Stimulated activated CD8-positive, alpha-beta memory T cell treated with anti-CD3 and anti-CD28 coated beads, Interleukin-4, amount 100 ng/mL, for 48 hours (primary cell): ENCODE measurements at regions not wholly inside any gene's neighbourhood (a gene's known extent, or its start where the extent isn't known, plus 50 kb on each side); places are given as distances from the start of the nearest gene placed in this dataset.
"Not testable (repeated sequence)": the region's sequence is repeated elsewhere in the genome, so short reads cannot be mapped to it uniquely, and the experiment has no call there.

Source experiments
- DNase-seq: peaks from one replicate; pipeline ENCODE4 v3.0.0-alpha.2; 2020

DNA sequence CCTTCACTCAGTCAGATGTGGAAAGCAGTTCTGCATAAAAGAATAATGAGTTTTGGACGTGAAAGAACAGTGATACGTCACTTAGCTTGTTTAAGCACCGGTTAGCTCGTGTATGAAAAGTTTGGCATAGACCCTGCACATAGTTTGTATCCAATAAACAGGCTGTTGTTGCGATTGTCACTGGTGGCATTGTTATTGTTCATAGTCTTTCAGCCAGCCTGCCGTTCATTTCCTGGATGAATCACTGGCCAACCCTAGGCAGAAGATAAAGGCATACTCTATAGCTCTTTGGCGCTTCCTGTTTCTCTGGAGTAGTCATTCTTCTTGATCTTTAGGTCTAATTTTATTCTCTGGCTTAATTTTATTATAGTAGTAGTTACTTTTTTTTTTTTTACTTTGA lies 57.8 kb upstream of the ANKRD30A start:
- no peak for DNase-seq

DNA sequence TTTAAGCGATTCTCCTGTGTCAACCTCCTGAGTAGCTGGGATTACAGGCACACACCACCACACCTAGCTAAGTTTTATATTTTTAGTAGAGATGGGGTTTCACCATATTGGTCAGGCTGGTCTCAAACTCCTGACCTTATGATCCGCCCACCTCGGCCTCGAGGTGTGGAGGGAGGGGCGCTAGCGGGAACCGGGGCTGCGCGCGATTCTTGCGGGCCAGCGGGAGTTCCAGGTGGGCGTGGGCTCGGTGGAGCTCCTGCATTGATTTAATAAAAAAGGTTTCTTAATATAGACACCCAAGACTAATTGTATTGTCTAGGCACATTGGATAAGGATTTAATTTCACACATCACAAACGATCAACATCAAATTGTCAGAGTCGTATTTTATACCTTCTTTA lies 63.1 kb upstream of the ANKRD30A start:
- not testable (repeated sequence) for DNase-seq

DNA sequence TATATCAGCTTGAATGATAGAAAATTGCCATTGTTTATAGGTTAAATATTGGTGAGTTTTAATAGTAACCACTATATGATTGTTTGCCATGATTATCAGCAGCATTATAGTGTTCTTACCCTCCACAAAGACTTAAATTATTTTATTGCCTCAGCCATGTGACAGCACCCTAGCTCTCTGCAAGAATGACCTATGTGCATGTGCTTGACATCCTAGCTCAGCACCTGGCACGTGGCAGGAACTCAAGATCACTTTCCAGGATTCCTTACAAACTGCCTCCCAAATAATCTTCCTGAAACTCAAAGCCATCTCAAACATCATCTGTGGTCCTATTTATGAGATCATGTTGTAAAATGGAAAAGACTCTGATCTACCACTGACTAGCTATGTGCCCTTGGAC lies 68.1 kb upstream of the ANKRD30A start:
- no peak for DNase-seq

DNA sequence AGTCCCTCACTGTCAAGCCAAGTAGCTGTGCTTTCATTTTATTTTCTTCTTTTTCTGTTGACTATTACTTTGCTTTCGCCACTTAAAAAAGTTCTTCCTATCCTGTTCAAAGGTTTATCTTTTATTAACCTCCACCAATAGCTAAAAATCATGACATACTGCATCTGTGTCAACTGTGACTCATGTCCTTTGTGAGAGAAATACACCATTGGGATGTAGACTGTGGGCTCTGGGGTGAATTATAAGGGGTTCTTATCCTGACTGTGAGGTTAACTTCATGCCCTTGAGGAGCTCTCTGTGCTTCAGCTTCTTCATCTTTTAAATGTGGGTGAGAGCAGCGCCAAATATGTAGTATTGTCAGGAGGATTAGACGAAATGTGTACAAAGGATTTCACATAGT lies 71.9 kb upstream of the ANKRD30A start:
- no peak for DNase-seq

DNA sequence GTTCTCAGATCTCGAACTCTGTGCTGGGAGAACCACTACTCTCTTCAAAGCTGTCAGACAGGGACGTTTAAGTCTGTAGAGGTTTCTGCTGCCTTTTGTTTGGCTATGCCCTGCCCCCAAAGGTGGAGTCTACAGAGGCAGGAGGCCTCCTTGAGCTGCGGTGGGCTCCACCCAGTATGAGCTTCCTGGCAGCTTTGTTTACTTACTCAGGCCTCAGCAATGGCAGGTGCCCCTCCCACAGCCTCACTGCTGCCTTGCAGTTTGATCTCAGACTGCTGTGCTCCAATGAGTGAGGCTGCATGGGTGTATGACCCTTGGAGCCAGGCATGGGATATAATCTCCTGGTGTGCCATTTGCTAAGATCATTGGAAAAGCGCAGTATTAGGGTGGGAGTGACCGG lies 75.4 kb upstream of the ANKRD30A start:
- not testable (repeated sequence) for DNase-seq

DNA sequence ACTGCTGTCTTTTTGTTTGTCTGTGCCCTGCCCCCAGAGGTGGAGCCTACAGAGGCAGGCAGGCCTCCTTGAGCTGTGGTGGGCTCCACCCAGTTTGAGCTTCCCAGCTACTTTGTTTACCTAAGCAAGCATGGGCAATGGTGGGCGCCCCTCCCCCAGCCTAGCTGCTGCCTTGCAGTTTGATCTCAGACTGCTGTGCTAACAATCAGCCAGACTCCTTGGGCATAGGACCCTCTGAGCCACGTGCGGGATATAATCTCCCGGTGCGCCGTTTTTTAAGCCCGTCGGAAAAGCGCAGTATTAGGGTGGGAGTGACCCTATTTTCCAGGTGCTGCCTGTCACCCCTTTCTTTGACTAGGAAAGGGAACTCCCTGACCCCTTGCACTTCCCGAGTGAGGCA lies 81.1 kb upstream of the ANKRD30A start:
- not testable (repeated sequence) for DNase-seq

DNA sequence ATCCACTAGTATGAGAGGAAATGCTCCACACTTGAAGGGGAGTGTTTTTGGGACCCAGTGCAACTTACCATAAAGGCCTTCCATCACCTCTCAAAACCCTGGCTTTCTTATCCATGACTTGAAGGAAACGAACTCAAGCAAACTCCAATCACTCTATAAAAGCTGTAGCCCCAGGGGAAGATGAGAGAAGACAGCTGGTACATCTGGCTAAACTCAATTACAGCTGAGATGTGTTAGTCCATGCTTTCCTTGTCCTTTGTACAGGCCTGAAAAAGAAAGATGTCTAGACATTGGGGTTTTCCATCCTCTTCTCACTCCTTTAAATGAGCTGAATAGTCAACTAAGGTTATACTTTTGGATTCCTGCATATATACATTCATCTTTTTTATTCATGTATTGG lies 89.5 kb upstream of the ANKRD30A start:
- no peak for DNase-seq

DNA sequence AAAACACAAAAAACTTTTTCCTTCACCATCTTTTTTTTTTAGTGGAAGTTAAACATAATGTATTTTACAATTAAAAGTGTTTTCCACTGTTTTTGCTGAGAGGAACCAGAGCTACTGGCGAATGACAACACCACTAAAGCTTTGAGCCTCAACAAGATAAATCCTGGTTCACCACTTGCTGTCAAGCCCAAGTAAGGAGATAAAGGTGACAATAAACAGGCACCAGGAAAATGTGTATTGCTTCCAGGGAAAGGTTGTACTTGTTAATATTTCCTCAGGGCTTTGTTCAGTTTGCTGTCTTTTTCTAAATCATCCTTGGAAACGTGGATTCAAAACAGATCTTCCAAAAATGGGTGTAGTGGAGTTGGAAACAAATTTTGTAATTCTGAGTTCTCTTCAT lies 109.9 kb upstream of the ANKRD30A start:
- DNase-seq, result no peak

DNA sequence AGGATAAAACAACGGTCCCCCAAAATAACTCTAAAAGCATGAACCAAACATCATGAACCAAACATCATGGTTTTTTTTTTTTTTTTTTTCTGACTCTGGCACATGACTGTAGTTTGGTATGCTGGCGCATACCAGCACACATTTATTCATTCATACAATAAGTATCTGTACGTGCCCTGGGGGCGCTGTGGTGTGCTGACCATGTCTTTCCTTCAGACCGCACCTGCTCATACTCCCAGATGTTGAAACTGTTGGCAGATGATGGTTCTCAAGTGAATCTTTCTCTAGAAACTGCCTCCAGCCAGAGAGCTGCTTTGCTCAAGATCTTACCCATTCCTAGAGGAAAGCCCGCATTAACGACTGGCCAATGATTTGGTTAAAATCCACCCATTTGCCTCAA lies 114.7 kb upstream of the ANKRD30A start:
- no peak for DNase-seq

DNA sequence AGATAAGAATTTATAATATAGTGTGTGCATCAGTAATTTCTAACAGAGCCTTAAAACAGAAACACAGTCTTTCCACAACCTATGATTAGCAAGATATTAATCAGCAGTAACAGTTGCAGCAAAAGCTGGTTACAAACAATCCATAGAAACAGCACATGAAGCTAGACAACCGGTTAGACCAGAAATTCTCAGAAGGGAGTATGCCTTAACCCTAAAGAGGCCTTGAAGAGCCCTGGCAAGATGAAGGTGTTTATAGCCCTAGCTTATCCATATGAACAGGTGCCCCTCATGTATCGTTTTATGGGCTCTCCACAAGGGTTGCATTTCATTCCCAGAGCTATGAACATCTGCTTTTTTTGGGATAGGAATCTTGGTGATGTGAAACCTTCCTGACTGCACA lies 117.1 kb upstream of the ANKRD30A start:
- not testable (repeated sequence) for DNase-seq

DNA sequence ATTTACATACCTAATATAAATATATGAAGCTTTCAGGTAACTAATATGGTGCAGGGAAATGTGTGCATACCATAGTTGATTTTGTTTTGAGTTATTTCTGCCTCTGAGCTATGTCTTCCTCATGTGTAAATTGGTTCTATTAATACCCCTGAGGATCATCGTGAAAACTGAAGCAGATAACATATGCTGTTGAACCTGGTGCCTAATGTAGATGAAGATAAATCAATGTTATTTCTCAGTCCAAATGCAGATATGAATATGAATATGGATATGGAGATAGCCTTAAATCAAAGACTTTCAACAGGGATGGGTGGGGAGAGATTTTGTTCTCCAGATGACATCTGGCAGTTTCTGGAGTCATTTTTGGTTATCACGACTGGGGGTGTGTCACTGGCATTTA lies 122.3 kb upstream of the ANKRD30A start:
- DNase-seq, result no peak

DNA sequence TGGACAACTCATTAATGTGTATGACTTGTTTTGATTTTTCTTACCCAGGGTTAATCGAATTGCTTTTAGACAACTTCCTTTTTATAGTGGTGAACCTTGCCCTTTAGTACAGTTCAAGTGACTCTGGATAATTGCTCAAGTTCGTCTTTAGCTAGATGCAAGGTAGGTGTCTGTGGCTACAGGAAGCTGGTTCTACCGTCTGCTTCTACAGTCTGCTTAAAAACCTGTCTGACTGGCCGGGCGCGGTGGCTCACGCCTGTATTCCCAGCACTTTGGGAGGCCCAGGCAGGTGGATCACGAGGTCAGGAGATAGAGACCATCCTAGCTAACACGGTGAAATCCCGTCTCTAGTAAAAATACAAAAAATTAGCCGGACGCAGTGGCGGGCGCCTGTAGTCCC lies 129.6 kb upstream of the ANKRD30A start:
- not testable (repeated sequence) for DNase-seq

DNA sequence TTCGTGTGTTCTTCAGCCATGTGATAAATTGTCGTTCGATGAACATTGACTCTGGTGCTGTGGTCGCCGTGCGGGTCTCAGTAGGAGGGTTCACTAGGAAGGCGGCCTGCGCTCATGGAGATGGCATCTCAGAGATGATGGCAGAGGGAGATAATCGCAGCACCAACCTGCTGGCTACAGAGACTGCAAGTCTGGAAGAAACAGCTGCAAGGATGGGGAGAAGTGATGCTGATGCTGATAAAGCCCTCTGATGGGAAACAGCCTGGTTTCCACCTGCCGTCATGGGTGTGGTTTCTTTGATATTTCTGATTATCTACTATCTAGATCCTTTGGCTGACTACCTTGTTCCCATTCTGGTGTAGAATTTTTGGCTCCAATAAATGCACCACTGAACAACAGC lies 130.5 kb upstream of the ANKRD30A start:
- no peak for DNase-seq

DNA sequence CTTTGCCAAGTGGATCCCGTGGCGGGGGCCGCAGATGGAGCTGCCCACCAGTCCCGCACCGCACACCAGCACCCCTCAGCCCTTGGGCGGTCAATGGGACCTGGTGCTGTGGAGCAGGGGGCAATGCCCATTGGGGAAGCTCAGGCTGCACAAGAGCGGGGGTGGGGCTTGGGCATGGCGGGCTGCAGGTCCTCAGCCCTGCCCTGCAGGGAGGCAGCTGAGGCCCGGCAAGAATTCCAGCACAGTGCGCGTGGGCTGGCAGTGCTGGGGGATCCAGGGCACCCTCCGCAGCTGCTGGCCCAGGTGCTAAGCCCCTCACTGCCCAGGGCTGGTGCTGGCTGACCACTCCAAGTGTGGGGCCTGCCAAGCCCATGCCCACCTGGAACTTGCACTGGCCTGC lies 136.2 kb upstream of the ANKRD30A start:
- DNase-seq, result no peak

DNA sequence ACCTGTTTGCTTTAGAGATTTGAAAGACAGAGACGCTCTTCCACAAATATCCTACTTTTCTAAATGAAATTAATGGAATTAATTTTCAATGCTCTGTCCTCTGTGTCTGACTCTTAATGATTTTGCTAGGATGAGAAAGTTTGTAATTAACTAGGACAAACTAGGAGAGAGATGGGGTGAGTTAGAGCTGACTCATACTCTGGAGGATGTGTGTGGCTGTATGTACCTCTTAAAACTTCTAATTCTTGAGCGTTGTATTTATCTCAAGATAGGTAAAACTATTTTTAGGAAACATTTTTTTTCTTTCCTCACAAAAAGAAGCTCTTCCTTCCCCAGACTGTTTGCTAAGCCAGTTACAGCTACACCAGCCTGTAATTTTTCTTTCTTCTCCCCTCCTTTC lies 178.8 kb upstream of the ANKRD30A start:
- no peak for DNase-seq

DNA sequence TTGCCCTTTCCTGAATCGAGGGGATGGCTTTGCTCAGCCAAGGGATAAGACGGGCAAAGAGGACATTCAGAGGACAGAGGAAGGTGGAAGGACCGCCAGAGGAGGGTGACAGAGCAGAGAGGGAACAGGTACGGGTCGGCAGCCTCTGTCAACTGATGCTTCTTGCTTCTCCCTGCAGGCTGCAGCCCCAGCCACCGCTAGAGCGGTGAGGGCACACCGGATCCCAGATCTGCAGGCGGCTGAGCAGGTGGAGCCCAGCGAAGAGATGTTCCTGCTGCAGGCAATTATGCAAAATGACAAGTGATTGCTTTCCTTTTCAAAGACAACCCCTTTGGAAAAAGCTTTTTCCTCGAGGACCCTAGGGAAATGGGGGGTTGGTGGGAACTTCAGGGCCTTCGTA lies 181.9 kb upstream of the ANKRD30A start:
- DNase-seq, result no peak

DNA sequence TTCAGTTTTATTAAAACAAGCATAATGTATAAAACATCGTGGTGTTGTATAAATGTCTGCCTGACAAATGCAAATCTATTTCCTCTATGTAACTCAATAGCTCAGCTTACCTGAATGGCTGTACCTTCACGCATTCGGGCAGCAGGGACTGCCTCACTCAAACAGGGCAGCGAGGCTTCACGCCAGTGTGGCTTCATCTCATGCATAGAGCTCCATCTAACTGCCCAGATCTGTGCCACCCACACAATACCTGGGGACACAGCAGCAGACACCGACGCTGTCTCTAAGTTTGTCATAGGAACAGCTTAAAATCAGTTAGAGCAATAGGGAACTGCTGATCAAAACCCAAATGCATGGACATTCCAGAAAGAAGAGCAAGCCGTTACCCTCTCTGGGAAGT lies 182.8 kb upstream of the ANKRD30A start:
- no peak for DNase-seq

DNA sequence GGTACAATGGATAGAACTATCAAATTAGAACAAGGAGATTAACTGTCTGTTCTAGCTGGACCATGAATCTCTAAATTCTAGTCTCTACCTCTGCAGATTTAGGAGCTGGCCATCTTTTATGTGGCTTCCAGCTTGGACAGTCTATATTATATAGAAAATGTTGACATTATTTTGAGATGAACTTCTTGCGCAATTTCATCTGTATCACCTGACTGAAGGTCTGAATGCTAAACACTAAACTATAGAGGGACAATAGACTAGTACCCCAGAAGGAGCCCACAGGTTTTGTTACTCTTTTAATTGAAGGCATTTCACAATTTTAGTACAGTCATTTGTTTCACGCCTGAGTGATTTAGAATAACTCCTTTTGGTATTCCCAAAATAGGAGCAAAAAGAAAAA lies 222.4 kb upstream of the ANKRD30A start:
- DNase-seq, result no peak

DNA sequence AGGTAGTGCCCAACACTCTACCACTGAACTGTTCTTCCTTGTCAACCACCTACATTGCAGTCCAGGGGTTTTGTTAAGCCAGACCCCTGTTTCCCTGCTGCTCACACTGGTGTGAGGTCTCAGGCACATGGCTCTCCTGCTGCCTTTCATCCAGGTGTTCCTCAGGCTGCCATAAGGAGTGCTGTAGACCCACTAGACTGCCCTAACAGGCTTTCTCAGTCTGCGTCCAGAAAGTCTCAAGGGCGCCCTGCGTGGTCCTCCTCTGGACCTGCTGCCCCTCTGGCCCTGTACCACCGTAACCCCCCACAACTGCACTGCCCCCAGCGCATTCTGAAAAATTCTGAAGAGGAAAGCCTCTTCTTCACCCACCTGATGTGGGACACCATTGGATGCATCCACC lies 225.7 kb upstream of the ANKRD30A start:
- DNase-seq, result no peak

DNA sequence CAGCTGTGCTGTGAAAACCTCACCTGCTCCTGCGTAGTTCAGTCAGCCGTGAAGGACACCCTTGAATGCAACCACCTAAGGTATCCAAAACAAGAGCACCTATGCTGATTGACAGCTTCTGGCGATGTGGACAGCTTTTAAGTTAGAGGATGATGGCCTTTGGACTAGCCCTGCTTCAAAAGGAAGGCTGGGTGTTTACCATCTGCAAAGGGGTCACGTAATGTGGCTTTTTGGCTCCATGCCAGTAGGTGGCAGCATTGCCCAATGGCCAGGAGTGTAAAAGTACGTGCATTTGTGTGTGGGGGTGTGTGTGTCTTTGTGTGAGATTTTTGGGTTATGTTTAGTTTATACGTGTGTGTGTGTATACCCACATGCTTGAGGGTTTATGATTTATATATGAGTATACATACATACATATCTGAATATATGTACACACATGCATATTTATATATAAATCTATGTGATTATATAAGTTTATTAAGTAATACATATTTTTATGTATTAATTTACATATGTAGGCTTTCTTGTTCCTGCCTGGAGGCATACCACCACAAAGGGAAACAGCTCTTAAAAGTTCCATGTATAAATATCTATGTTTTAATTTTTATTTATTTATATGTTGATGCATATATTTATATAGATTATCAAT lies 236.3 kb upstream of the ANKRD30A start:
- DNase-seq, result peak; percentile 72

DNA sequence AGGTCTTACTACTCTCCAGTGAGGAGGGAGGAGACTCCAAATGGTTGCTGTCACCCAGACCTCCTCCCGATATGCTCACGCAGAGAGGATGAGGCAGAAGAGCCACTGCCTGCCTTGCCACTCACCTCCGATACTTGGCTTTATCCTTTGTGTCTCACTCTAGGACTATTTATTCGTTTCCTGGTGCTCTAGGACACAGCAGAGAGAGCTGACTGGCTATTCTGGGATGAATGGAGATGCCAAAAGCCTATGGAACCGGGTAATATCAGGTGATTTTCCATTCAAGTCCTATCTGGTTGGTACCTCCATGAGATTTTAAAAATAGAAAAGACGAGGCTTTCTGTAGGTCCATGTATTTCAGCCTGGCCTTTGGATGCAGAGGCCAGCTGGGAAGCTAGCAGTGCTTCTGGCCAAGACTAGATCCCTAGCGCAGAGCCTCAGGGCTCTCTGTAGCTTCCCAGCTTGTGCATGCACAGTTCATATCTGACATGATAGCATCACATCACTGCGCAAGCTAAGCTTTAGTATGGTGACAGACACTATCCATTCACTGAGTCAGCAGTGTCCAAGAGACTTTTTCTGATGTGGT lies 239.0 kb upstream of the ANKRD30A start:
- DNase-seq, result no peak

DNA sequence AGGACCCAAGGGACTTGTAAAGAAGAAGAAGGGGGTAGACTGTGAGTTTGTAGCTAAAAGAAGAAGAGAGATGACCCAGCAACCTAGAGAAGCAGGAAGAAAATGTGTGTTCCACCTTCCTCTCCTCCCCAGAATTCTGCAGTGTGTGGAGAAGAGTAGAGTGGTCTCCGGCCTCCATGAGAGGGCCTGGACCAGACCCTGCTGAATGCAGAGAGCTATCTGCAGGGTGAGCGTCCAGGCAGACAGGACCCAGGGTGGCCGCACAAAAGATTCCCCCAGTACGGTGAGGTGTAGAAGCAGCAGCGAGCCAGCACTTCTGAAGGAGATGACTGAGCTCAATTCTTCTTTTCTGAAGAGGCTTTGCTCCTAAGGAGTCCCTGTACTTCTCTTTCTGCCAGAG lies 239.7 kb upstream of the ANKRD30A start:
- DNase-seq, result no peak

DNA sequence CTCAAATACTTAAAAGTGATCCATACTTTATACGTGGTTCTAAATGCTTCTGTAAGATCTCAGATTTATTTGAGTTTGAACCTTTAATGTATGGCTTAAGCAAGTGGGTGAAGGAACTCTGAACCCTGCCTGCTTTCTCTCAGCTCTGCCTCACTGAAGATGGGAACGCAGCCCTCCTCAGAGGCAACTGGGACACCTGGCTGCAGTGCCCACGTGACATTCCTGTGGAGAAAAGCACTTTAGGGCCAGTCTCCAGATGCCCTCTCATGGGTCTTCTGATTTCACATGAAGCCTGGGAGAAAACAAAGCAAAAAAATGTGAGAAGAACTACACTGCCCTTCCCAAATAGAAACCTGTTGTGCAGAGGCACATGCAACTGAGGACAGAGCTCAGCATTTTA lies 242.6 kb upstream of the ANKRD30A start:
- no peak for DNase-seq

DNA sequence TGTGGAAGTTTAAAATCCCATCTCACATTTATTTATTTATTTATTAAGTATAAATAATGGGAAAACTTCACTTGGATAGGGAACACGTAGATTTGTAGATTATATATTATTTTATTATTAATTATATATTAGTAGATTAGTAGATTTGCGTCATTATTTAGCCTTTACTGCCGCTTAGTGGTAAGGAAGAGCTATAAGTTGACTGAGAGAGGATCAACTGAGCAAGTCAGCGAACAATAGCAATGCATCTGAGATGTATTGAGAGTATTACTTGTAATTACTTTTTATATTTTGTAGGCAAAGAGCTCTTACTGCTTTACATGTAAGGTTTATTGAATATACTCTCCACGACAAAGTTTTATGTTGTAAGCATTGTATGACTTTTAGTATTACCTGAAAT lies 244.5 kb upstream of the ANKRD30A start:
- DNase-seq, result no peak

DNA sequence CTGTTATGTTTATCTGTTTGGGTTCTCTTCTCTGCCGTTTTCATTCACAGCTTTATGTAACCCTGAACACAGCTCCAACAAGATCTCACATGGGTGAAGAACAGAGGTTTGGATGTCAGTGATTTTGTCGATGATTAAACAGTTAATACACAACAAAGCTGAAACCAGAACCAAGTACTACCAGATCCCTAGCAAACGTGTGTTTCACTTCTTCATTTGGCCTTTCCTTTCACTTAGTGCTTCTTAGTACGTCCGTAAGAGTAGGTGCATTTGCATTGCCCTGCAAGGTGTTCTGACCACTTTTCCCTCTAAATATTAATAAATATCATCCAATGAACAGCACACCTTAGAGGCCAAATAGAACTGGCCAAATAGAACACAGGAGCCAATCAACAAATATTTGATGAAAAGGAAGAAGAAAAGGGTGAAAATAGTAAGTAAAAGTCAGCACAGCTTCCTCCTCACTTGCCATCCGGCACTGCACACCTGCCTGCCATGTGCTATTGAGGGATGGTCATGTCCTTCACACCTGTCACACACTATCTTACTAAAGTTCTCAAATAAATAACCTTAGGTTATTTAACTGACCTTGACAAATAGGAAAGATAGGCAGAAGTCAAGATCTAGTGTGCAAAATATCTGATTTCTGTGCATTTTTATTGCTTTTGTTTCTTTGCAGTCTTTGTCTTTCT lies 252.6 kb upstream of the ANKRD30A start:
- DNase-seq, result no peak
